H9 (cell line): ENCODE measurements at regions not wholly inside any gene's neighbourhood (a gene's known extent, or its start where the extent isn't known, plus 50 kb on each side); places are given as distances from the start of the nearest gene placed in this dataset.

Experiments used
- DNase-seq: peaks from one replicate; pipeline ENCODE4 v3.0.0-alpha.2; 2017
- H2AFZ ChIP-seq: one replicate; pipeline ENCODE4 v1.6.1; 2013; ENCODE audit warnings: mild to moderate bottlenecking, low read length, control low read depth, moderate library complexity
- H2AK5ac ChIP-seq: 2 replicates; pipeline ENCODE4 v1.6.1; 2013; ENCODE audit warnings: low read length, control low read depth, mixed read lengths; ENCODE audit not compliant: insufficient read length
- H2BK120ac ChIP-seq: one replicate; pipeline ENCODE4 v1.6.1; 2013; ENCODE audit warnings: low read depth, mild to moderate bottlenecking, low read length, control low read depth, inconsistent platforms; ENCODE audit not compliant: poor library complexity, severe bottlenecking
- H2BK12ac ChIP-seq: 2 replicates; pipeline ENCODE4 v1.6.1; 2013; ENCODE audit warnings: low read length, control low read depth, mixed read lengths, low read depth; ENCODE audit not compliant: insufficient read length
- H2BK15ac ChIP-seq: 2 replicates; pipeline ENCODE4 v1.6.1; 2013; ENCODE audit warnings: low read depth, low read length, control low read depth
- H2BK20ac ChIP-seq: one replicate; pipeline ENCODE4 v1.6.1; 2013; ENCODE audit warnings: low read depth, mild to moderate bottlenecking, low read length, control low read depth, inconsistent platforms; ENCODE audit not compliant: poor library complexity, severe bottlenecking
- H2BK5ac ChIP-seq: 2 replicates; pipeline ENCODE4 v1.6.1; 2013; ENCODE audit warnings: low read length, control low read depth, mixed read lengths; ENCODE audit not compliant: insufficient read length
- H3K14ac ChIP-seq: 2 replicates; pipeline ENCODE4 v1.6.1; 2013; ENCODE audit warnings: low read length, control low read depth; ENCODE audit not compliant: insufficient read depth
- H3K18ac ChIP-seq: 2 replicates; pipeline ENCODE4 v1.6.1; 2013; ENCODE audit warnings: low read depth, mild to moderate bottlenecking, mixed read lengths, low read length, control low read depth; ENCODE audit not compliant: insufficient read length
- H3K23ac ChIP-seq: 2 replicates; pipeline ENCODE4 v1.6.1; 2013; ENCODE audit warnings: low read length, control low read depth, mixed read lengths, low read depth; ENCODE audit not compliant: insufficient read length
- H3K23me2 ChIP-seq: 2 replicates; pipeline ENCODE4 v1.6.1; 2013; ENCODE audit warnings: low read depth, mild to moderate bottlenecking, mixed read lengths, low read length, control low read depth; ENCODE audit not compliant: insufficient read length, poor library complexity, severe bottlenecking
- H3K27ac ChIP-seq: 2 replicates; pipeline ENCODE4 v1.5.1; 2013; ENCODE audit warnings: low read length, control low read depth, mixed read lengths, low read depth; ENCODE audit not compliant: insufficient read length
- H3K27me3 ChIP-seq: 2 replicates; pipeline ENCODE4 v1.6.1; 2013; ENCODE audit warnings: low read length, control low read depth, inconsistent platforms; ENCODE audit not compliant: insufficient read depth
- H3K4ac ChIP-seq: 2 replicates; pipeline ENCODE4 v1.6.1; 2013; ENCODE audit warnings: low read depth, mild to moderate bottlenecking, control low read depth, inconsistent platforms, low read length, moderate library complexity
- H3K4me1 ChIP-seq: 2 replicates; pipeline ENCODE4 v1.6.1; 2013; ENCODE audit warnings: low read length, control low read depth, inconsistent platforms; ENCODE audit not compliant: insufficient read depth
- H3K4me2 ChIP-seq: 2 replicates; pipeline ENCODE4 v1.6.1; 2013; ENCODE audit warnings: low read length, control low read depth, mixed read lengths; ENCODE audit not compliant: insufficient read length, insufficient read depth
- H3K56ac ChIP-seq: 2 replicates; pipeline ENCODE4 v1.6.1; 2013; ENCODE audit warnings: low read depth, mild to moderate bottlenecking, mixed read lengths, low read length, control low read depth; ENCODE audit not compliant: insufficient read length
- H3K79me1 ChIP-seq: 2 replicates; pipeline ENCODE4 v1.6.1; 2013; ENCODE audit warnings: low read depth, mild to moderate bottlenecking, moderate library complexity, low read length, control low read depth, inconsistent platforms; ENCODE audit not compliant: insufficient read depth, poor library complexity, severe bottlenecking
- H3K79me2 ChIP-seq: 2 replicates; pipeline ENCODE4 v1.6.1; 2013; ENCODE audit warnings: low read length, control low read depth, inconsistent platforms; ENCODE audit not compliant: insufficient read depth
- H3K9ac ChIP-seq: 2 replicates; pipeline ENCODE4 v1.6.1; 2013; ENCODE audit warnings: low read length, control low read depth, mixed read lengths; ENCODE audit not compliant: insufficient read length; ENCODE audit errors: extremely low read depth
- H3K9me3 ChIP-seq: one replicate; pipeline ENCODE4 v1.6.1; 2013; ENCODE audit warnings: low read depth, low read length, inconsistent platforms; ENCODE audit not compliant: control insufficient read depth
- H3T11ph ChIP-seq: one replicate; pipeline ENCODE4 v1.6.1; 2013; ENCODE audit warnings: mild to moderate bottlenecking, low read length, control low read depth, inconsistent platforms
- H4K20me1 ChIP-seq: one replicate; pipeline ENCODE4 v1.6.1; 2013; ENCODE audit not compliant: control insufficient read depth, insufficient read length, insufficient read depth
- H4K5ac ChIP-seq: 2 replicates; pipeline ENCODE4 v1.6.1; 2013; ENCODE audit warnings: low read depth, mild to moderate bottlenecking, mixed read lengths, low read length, control low read depth; ENCODE audit not compliant: insufficient read length
- H4K8ac ChIP-seq: replicated peaks from 2 replicates; pipeline ENCODE4 v1.6.1; 2013; ENCODE audit warnings: low read length, control low read depth, mixed read lengths, low read depth; ENCODE audit not compliant: insufficient read length
- H4K91ac ChIP-seq: 2 replicates; pipeline ENCODE4 v1.6.1; 2013; ENCODE audit warnings: low read depth, mild to moderate bottlenecking, moderate library complexity, mixed read lengths, low read length, control low read depth; ENCODE audit not compliant: insufficient read length
- H3K27ac Mint-ChIP-seq, 3 experiments: 2 replicates in 2 of 3; 3 replicates in 1 of 3; pipeline ENCODE4 v1.8.0; 2020 to 2021; ENCODE audit warnings: mixed read lengths in 3 of 3, mild to moderate bottlenecking in 1 of 3, moderate library complexity in 1 of 3
- H3K27me3 Mint-ChIP-seq: 2 replicates; pipeline ENCODE4 v1.8.0; 2021; ENCODE audit warnings: low read depth, mild to moderate bottlenecking, moderate library complexity, mixed read lengths
- H3K36me3 Mint-ChIP-seq, 3 experiments: 2 replicates in 2 of 3; 3 replicates in 1 of 3; pipeline ENCODE4 v1.8.0; 2020 to 2021; ENCODE audit warnings: low read depth in 3 of 3, mixed read lengths in 3 of 3; ENCODE audit not compliant: insufficient read depth in 1 of 3
- H3K4me1 Mint-ChIP-seq, 2 experiments: 2 replicates each; pipeline ENCODE4 v1.8.0; 2020; ENCODE audit warnings: mixed read lengths in 2 of 2
- H3K4me3 Mint-ChIP-seq, 2 experiments: 2 replicates in 1 of 2; 3 replicates in 1 of 2; pipeline ENCODE4 v1.8.0; 2020 to 2021; ENCODE audit warnings: mild to moderate bottlenecking in 2 of 2, mixed read lengths in 2 of 2, moderate library complexity in 1 of 2
- H3K9me3 Mint-ChIP-seq, 2 experiments: 2 replicates in 1 of 2; 3 replicates in 1 of 2; pipeline ENCODE4 v1.8.0; 2020; ENCODE audit warnings: mild to moderate bottlenecking in 2 of 2, mixed read lengths in 2 of 2, moderate library complexity in 1 of 2
- CTCF ChIP-seq: fragments of 200-600 bp; sonication (generic); conservative IDR thresholded peaks from 3 replicates; pipeline ENCODE4 v1.8.0; 2021; ENCODE audit warnings: antibody characterized with exemption, mild to moderate bottlenecking
- WGBS: extraction: QIAGEN DNeasy Blood & Tissue Kit; methylation state at CpG from one replicate; pipeline ENCODE4 v1.1.7; 2013; ENCODE audit warnings: missing lambda C conversion rate, low lambda C conversion rate, mixed read lengths; ENCODE audit not compliant: insufficient read length; ENCODE audit errors: extremely low coverage; 5-methylcytosine and 5-hydroxymethylcytosine counted together

GRCh38 chr3:25964141-25964540 lies 174.3 kb downstream of the OXSM start:
- Histone ChIP-seq H3T11ph (no peak overlapping the region), H3K4ac (no peak overlapping the region), H3K79me1 (no peaks in the 10 kb centered on the region), H3K14ac (no peak overlapping the region), H2BK20ac (no peak overlapping the region), H4K5ac (no peak overlapping the region), H4K20me1 (no peaks in the 10 kb centered on the region), H3K9me3 (no peaks in the 10 kb centered on the region), H2BK120ac (no peak overlapping the region), H4K91ac (no peak overlapping the region), H3K56ac (no peak overlapping the region), H3K4me2 (no peak overlapping the region), H3K79me2 (no peaks in the 10 kb centered on the region), H3K23ac (no peak overlapping the region), H2BK15ac (no peak overlapping the region), H3K9ac (no peak overlapping the region), H3K23me2 (no peaks in the 10 kb centered on the region), H4K8ac (no peak overlapping the region), H3K27me3 (no peaks in the 10 kb centered on the region), H2AFZ (no peak overlapping the region), H2BK12ac (no peak overlapping the region), H3K27ac (no peak overlapping the region), H3K4me1 (no peaks in the 10 kb centered on the region), H3K18ac (no peak overlapping the region), H2AK5ac (no peak overlapping the region), H2BK5ac (no peak overlapping the region)
- H3K27ac Mint-ChIP-seq, result no peak overlapping the region
- H3K36me3 Mint-ChIP-seq, result no peaks in the 10 kb centered on the region
- no peak for TF ChIP-seq CTCF
- H3K4me1 Mint-ChIP-seq, result no peaks in the 10 kb centered on the region
- H3K27me3 Mint-ChIP-seq, result no peaks in the 10 kb centered on the region
- H3K9me3 Mint-ChIP-seq, result no peaks in the 10 kb centered on the region
- H3K4me3 Mint-ChIP-seq, result no peak overlapping the region
- no peak for DNase-seq
- no CpG with 5 or more reads among the region's 2 CpGs for WGBS
